HG03108 (cell line): ENCODE measurements at regions not wholly inside any gene's neighbourhood (a gene's known extent, or its start where the extent isn't known, plus 50 kb on each side); places are given as distances from the start of the nearest gene placed in this dataset.

ENCODE experiments used
- ATAC-seq: cut with Tn5 transposase; IDR thresholded peaks from one replicate; pipeline ENCODE4 v1.9.1; 2021; ENCODE audit warnings: moderate library complexity; ENCODE audit not compliant: unreplicated experiment

DNA sequence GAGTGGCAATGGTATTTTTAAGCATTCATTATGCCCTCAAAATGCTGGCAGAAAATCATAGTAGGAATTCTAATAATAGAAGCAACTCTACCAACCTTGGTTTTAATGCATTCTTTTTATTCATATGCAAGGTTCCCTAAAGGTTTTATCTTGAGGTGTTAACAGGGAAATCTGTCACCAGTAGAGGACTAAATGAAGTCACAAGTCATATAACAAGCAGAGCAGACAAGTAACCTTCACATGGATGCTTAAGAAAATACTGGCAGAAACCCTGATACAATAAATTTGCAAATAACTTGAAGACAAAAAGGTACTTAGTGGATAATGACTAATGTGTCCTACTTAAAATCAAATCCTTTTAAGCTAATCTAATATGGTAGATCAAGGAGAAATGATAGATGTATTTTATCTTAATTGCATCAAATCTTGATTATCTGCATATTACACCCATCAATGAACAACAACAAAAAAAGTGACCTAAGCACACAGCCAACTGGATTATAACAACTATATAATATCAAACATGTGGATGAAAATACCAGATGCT is 73.3 kb downstream of the RFC3 start:
- ATAC-seq, result no peak

DNA sequence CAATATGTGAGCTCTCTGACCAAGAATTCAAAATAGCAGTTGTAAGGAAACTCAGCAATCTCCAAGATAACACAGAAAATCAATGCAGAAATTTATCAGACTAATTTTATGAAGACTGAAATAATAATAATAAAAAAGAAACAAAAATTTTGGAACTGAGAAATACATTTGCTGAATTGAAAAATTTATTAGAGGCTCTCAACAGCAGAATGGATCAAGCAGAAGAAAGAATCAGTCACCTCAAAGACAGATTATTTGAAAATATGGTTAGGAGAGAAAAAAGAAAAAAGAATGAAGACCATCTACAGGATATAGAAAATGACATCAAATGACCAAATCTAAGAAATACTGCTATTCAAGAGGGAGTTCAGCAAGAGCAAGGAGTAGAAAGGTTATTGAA is 75.6 kb downstream of the RFC3 start:
- ATAC-seq, result no peak

DNA sequence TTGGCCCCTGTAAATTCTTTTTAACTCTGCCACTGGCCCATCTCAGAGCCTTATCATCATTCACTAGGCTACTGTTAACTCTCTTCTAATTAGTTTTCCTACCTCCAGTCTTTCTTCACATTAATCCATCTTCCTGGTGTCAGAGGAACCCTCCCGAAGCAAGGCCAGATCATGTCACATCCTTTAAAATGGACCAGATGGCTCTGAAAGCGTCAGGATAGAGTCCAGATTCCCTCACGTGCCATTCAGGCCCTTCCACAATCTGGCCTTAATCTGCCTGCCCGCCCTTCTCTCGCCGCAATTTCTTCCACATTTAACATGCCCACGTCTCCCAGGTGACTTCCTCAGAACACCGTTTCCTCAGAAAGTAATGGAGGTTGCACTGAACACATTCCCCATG is 86.5 kb downstream of the RFC3 start:
- no peak for ATAC-seq

DNA sequence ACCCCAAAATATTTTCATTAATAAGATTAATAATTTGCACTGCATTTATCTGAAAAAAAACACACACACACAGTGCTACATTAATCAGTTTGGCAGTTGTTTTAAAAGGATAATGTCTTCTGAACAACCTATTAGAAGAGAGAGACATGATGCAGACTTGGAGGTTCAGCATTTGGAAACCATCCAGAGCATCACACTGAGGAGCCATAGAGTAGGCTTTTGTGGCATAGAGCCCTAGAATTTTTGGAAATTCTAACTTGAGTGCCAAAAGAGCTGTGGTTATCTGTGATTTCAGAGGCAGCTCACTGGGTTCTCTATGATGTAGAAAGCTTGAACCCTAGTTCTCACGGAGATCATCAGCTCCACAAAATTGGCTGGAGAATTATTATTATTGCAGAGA is 90.2 kb downstream of the RFC3 start:
- no peak for ATAC-seq

DNA sequence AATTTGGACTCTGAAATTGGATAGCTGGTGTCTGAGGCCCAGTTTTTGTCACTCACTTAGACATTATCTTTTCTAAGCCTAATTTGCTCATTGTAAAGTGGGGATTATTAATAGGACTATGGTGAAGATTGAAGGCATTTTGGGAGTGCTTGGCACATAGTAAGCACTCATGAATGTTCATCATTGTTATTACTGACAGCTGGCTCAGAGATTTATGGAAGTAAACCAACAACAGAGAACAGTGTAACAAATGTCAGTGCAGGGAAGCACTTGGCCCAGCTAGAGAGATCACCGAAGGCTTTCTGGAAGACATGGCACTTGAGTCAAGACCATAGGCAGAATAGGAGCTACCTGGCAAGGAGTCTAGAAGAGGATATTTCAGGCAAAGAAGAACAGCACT is 92.3 kb downstream of the RFC3 start:
- no peak for ATAC-seq

DNA sequence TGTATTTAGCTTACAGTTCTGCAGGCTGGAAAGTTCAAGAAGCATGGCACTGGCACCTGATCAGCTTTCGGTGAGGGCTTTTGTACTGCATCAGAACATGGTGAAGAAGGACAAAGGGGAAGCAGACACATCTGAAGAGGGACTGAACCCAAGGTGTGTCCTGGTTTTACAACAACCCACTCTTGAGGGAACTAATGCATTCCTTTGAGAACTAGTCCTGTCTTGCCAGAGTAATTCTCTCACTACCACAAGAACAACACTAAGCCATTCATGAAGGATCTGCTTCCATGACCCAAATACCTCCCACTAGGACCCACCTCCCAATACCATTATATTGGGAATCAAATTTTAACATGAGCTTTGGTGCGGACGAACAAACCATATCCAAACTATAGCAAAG is 93.6 kb downstream of the RFC3 start:
- no peak for ATAC-seq

DNA sequence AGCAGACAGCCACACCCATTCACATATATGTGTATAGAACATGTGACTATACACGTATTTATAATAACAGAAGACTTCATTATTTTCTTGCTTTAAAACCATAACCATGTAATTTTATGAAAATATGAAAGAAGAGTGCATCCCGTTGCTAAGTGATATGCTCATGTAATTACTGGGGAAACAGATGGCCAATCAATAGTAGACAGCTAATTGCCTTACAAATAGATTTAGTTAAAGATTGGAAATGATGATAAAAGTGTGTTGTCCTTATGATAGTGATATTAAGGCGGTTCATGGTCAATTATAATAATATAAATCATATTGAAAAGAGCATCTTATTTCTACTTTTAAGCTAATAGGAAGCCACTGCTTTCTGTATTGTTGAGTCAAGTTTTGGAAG is 95.9 kb downstream of the RFC3 start:
- ATAC-seq, result no peak

DNA sequence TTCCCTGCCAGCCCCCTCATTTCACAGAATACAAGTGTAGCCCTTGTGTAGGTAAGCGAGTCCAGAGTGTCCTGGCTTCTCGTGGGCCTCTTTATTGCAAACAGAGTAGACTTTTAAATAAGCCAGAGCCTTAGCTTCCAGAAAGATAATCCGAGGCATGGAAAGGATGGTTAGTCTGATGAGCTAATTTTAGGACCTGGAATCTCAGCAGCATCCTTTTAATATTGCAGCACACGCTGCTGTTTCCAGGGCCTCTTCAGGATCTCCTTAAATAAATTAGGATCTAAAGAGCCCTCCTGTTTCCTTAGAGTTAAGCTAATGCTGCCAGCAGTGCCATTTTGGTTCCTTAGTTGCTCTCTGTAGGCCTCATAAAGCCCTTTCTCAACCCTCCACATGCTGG is 99.2 kb downstream of the RFC3 start:
- no peak for ATAC-seq

DNA sequence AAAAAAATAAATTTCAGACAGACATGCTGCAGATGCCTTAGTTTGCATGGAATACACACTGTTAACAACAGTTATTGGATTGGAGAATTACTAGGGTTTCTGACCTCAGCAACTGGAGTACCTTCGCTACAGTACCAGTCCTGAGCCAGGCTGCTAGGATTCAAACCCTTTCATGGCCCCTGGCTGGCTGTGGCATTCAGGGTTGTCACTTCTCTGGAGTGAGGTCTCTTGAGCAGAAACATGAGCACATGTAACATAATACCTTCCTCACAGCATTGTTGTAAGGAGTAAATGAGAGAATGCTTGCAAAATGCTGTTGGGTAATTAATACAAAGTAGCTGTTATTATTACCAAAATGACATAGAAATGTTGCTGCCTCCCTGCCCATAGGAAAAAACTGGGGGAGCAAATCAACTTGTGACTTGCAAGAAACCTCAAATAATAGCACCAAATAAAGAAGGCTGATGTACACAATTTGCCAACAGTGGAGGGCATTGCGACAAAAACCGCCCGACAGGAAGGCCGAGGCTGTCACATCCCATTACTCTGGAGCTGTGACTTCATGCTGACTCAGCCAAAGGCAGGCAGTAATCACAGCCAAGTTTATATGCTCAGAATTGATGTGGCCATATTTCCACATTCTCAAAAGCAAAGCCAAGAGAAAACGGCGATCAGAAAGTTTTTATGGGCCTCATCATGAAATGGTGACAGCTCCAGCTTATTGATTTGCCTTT is 100.4 kb downstream of the RFC3 start:
- no peak for ATAC-seq

DNA sequence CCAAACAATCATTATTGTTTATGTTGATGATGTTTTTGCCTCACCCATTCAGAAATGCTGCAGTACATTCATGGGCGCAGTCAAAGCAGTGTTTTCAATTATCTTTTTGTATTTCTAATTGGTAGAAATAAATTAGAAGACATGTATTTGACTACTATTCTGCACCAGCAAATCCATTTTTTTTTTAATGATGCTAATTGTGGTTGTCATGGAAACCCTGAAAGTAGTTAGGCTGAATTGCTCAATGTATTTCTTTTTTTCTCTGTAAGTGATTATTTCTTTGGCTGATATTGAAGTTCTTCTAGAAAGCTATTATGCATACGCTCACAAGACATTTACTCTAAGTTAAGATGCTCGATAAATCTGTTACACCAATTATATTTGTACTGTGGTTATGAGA is 101.2 kb downstream of the RFC3 start:
- ATAC-seq, result no peak

DNA sequence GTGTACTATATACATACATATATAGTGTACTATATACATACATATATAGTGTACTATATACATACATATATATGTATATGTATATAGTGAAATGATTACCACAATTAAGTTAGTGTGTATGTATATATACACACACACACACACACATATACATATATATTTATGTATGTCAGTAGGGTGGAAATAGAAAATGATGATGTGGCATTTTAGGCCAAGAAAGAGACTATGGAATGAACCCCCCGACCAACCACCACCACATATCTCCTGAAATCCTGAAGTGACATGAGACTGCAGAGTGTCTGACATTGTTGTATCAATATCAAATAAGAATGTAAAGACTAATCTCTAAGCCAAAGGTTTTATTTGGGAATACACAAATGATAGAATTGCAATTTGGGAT is 107.6 kb downstream of the RFC3 start:
- ATAC-seq, result no peak

DNA sequence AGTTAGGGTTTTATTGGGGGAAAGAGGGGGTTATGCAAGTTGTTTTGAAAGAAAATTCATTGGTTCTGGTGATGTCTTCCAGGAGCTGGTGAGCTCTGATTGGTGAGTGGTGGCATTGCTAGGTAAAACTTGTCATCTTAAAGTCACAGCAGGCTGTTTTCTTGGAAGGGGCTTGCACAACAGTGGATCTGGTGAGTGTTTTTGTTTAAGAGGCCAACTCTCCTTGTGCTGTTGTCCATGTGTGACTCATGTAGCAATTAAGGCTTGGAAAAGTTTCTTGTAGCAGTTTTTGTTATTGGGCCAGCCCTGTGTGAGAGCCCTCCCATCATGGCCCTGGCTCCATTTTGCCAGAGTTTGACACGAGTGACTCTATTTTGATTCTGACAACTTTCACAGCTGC is 109.4 kb downstream of the RFC3 start:
- no peak for ATAC-seq

DNA sequence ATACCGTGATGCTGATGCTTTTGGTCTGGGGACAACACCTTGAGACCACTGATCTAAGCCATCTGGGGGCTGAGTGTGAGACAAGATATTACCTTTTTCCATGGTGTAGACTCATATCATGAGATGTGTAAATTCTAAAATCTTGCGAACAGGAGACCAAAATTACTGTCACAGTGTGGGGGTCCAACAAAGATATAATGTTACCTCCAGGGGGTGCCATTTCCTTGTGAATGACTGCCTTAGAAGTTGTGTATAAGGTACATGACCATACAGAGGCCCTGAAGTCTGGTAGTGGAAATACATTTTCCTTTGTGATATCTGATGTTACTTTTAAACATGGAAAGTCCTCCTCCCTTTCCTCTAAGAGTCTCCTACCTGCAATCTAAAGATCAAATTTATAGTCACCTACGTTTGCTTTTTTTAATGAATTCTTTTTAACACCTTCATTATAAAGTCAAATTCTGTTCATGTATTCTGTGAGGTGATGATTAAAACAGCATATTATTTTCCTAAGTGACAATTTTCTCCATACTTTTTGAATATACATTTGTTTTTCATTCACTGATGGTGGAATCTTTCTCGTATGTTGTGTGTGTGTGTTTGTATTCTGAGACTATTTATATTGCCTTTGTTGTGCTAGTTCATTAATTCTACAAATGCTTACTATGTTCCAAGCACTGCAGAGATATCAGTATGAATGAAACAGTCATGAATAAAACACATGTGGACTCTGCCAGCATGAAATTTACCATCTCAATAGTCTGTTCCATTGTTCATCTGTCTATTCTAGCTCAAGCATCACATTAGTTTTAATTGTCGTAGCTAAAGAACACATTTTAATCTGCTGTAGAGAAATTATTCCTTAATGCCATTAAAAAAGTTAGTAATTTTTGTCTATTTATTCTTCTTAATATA is 113.7 kb downstream of the RFC3 start:
- ATAC-seq, result no peak

DNA sequence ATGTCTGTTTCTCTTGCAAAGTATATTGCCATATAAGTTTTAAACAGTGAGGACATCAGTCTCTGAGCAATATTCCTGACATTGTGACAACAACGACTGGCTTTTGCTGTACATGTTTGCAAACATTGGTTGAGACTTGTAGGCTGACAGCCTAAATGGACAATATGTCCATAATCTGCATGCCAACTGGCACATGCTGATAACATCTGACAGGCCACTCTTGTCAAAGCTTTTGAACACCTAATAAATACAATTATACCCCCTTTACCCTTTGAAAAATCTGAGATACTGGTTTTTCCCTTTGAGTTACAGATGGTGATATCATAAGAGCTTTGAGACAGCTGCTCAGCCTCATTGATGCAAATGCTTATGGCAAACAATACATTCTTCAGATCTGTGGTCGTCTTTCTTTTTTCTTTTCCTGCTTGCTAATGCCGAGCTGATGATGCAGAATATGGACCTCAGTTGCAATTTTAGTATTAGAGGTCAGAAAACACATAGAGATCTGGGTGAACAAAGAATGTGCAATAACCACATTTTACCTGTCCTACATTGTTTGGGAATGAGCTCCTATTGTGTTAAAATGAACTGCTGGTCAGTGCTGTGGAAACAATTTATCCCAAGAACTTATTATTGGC is 114.9 kb downstream of the RFC3 start:
- no peak for ATAC-seq

DNA sequence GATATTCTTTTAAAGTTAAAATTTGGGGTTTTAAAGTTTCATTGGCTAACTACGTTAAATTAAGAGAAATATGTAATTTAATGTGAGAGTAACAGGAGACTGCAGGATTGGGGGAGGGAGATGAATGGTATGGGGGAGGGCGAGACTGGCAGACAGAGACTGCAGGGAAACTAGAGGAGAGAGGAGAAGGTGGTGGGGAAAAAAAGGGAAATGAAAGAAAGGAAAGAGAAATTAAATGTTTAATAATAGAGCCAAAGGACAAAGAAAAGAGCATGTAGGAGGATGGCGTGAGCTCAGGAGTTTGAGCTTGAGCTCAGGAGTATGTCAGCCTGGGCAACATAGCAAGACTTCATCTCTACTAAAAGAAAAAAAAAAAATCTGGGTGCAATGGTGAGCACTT is 115.9 kb downstream of the RFC3 start:
- ATAC-seq, result no peak

DNA sequence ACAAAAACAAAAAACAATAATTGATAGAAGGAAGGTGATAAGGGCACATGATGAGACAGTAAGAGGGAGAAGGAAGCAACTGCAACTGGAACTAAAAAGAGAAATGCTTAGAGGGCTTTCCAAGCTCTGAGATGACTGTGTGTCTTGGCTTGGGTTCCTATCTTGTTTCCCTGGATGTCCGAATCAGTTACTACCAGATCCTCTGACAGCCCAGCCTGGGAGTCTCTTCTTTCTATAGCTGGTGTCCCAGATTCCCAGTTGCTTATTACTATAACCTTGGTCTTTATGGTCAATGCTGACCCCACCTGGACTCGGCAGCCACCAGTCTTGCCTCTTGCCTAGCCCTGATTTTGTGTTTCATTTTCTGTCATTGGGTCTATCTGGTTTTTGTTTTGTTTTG is 116.4 kb downstream of the RFC3 start:
- ATAC-seq, result no peak

DNA sequence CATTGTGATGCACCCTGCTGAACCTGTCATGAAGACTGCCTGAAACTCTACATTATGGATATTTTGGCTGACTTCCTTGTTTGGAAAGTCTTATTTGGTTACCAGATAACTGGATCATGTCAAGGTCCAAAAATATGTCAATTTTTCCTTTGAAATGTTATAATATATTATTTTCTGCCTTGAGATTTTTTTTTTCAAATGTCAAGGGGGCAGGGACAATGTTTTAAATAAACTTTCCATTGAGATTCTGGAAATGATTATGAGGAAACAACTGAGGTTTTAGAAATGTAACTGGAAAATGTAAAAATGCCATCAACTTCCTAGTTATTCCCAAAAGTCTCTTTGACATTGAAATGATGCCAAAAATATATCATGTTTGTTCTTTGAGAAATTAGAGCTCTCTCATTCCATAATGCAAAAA is 117.0 kb downstream of the RFC3 start:
- ATAC-seq, result no peak

DNA sequence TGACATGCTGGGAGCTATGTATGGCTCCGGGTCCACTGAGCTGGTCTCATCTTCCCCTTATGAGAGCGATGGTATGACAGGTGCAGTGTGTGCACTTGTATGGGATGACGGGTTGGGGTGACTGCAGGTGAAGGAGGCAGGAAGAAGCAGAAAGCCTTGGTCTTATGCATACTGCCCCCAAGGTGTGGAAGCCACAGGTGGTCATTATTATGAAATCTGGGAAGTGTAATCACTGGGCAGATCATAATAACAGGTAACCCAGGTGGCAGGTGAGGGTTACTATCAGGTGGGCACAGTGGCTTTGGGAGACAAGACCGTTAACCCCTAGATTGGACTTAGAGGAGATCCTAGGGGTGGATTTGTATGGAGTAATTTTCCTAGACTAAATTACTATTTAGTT is 118.0 kb downstream of the RFC3 start:
- ATAC-seq, result no peak

DNA sequence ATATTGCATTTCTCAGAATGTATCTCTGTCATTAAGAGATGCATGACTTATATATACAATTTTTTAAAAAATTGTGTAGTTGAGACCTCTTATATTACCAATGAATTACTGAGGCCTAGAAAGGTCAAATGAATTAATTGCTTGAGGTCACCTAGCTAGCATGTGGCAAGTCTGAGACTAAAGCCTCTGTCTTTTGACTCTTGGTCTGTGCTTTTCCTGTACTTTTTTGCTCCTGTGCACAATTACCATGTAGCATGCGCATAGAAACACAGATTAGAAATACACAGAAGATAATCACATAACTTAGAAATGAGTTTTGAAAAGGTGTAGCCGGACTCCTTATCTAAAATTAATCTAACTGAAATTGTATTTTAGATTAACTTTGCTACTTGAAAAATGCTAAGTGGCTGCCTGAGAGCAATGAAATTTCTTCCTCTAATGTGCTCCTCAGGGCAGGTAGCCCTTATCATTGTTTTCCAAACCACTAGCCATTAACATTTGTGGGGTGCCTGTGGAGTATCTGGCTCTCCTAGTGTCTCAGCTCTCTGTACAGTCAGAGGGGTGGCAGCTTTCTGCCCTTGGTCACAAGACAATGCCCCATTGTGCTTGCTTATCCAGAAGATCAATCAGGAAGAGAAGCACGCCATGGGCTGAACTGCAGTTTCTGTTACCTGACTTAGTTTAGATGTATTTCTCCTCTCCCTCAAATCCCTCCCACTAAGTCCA is 119.6 kb downstream of the RFC3 start:
- ATAC-seq, result no peak

DNA sequence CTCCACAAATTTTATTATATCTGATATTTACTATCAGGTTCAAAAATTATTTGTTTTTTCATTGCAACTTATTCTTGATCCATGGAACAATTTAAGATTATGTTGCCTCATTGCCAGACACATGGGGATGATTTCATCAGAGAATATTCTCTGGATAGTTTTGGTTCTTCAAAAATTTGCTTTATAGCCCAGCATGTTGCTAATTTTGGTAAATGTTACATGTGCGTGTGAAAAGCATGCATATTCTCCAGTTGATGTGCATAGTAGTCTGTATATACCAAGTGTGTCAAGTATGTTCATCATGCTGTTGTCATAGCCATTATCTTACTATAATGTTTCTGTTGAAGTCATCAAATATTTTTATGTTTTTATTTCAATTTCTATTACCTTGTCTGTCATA is 122.3 kb downstream of the RFC3 start:
- no peak for ATAC-seq

DNA sequence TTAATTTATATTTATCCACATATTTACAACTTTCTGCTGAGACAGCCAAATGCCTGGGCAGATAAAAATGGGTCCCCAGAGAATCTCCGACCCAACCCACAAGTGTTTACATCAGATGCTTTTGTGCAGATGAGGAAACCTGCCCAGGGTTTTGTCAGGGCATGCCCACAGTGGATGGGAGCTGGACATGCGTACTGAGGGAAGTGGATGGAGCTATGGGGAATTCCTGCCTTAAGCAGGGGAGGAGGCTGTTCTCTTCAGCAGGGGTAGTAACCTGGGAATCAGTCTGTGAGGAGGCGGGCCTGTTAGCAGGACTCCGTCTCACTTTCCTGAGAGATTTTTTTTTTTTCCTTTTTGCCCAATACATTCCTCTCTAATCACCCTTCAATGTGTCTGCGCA is 122.9 kb downstream of the RFC3 start:
- no peak for ATAC-seq
